Motor neuron (in vitro differentiated cells): ENCODE measurements at regions not wholly inside any gene's neighbourhood (a gene's known extent, or its start where the extent isn't known, plus 50 kb on each side); places are given as distances from the start of the nearest gene placed in this dataset.
A peak's percentile ranks its signal among the peaks of the same experiment; 100 is the strongest.
"Not testable (repeated sequence)": the region's sequence is repeated elsewhere in the genome, so short reads cannot be mapped to it uniquely, and the experiment has no call there.

Experiments
- ATAC-seq, 8 experiments: fragments of 200-7000 bp; cut with Tn5 transposase; replicated peaks in 6 of 8; 2 replicates each; pipeline ENCODE4 v1.8.0; 2021; ENCODE audit warnings: mild to moderate bottlenecking in 8 of 8, moderate library complexity in 8 of 8
- H3K27ac ChIP-seq, 2 donors: fragments of 250-450 bp; sonication (Bioruptor Pico); 2 replicates each; pipeline ENCODE4 v1.9.0; 2021; ENCODE audit warnings: antibody characterized with exemption in 2 of 2, mild to moderate bottlenecking in 2 of 2, moderate library complexity in 1 of 2
- H3K4me1 ChIP-seq, 2 donors: fragments of 250-450 bp; sonication (Bioruptor Pico); replicated peaks in 1 of 2; 2 replicates each; pipeline ENCODE4 v1.6.1; 2021; ENCODE audit warnings: antibody characterized with exemption in 2 of 2, mild to moderate bottlenecking in 2 of 2, moderate library complexity in 1 of 2
- H3K4me3 ChIP-seq, 5 donors: fragments of 250-450 bp; sonication (Bioruptor Pico); 2 replicates each; pipeline ENCODE4 v1.9.0; 2021; ENCODE audit warnings: antibody characterized with exemption in 5 of 5, mild to moderate bottlenecking in 5 of 5, moderate library complexity in 4 of 5
- WGBS, 10 experiments: fragments of 450-650 bp; shearing (Covaris generic); methylation state at CpG; one replicate each; pipeline ENCODE4 v1.0.0; 2022; 5-methylcytosine and 5-hydroxymethylcytosine counted together
- in situ Hi-C, 9 experiments: fragments of 400-800 bp; cut with MboI; loops; one replicate each; pipeline ENCODE4 v1.15.0; 2021; ENCODE audit warnings: low sequenced_read_pairs in 9 of 9, low pct_unique_long_range_greater_than_20kb in 2 of 9; ENCODE audit not compliant: unreplicated experiment in 9 of 9

DNA sequence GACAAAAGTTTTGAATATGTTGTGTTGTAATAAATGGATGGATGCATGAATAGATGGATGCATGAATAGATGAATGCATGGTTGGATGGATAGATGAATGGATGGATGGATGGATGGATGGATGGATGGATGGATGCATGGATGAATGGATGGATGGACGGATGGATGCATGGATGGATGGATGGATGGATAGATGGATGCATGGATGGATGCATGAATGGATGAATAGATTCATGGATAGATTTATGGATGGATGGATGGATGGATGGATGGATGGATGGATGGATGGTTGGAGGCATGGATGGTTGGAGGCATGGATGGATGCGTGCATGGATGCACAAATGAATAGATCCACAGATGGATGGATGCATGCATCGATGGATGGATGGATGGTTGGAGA lies 623.2 kb upstream of the B3GAT1 start:
- ATAC-seq: no peak
- in situ Hi-C loops: no loop called here
- 0 to 100% (median 89%) methylated on average over 2 to 3 of the region's 3 CpGs for WGBS, 10 experiments
- H3K4me3 ChIP-seq: no peak overlapping the region
- H3K4me1 ChIP-seq: peaks cover 21 to 27% of the 10 kb centered on the region in 2 donors
- H3K27ac ChIP-seq: no peak overlapping the region

DNA sequence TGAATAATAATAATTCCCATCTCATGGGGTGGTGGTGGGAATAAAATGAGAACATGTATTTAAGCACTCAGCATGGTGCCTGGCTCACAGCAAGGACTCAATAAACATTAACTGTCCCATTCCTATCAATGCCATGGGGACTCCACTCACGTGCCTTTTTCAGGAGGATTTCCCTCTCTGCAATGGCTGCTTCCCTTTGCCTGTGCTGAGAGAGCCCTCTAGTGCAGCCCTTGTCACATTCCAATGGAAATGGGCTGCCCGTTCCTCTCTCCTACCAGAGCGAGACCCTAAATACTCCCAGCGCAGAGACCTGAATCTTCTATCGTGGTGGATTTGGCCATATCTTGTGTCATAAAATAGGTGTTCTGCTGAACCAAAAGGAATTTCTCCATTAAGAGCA lies 621.5 kb upstream of the B3GAT1 start:
- in situ Hi-C loops: no loop called here
- 0 to 67% (median 20%) methylated on average over 1 to 5 of the region's 5 CpGs; no CpG with 5 or more reads in 1 of the 10 experiments for WGBS, 10 experiments
- H3K27ac ChIP-seq: no peak overlapping the region
- peak in 7 of 8 experiments; percentile 32 to 93 (median 79) for ATAC-seq
- H3K4me1 ChIP-seq: peaks cover 24 to 33% of the 10 kb centered on the region in 2 donors
- H3K4me3 ChIP-seq: no peak overlapping the region

DNA sequence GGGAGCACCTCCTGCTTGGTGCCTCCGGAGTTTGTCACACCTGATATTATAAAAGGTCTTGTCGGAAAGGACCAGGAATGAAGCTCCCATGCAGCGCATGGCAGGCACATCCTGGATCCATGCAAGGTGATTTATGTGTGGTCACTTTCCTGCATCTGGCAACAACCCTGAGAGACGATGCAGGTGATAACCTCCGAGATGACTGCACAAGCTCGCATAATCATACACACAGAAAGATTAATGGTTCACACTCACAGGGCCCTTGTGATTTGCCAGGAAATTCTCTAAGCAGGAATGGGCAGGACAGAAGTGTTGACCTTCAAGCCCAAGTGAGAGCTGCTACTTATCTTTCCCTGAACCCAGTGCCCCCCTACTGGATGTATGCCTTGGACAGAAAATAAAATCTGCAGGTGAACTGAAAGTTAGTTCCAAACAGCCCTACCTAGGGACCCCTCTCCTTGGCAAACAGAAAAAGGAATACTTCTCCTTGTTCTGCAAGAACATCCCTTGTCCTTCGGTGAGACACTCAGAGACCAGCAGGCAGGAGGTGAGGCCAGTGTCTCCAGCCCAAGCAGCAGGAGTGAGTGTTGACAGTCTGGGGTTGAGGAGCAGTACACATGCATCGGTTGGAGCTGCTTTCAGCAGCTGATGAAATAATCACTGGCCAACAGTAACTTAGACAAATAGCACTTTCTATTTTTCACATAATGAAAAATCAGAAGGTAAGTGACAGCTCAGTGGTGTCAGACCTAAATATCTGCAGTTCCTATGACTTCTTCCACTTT lies 619.4 kb upstream of the B3GAT1 start:
- 0 to 63% (median 50%) methylated on average over 1 to 6 of the region's 8 CpGs; no CpG with 5 or more reads in 1 of the 10 experiments for WGBS, 10 experiments
- peak in 5 of 8 experiments; percentile 61 to 85 (median 83) for ATAC-seq
- no peak overlapping the region for H3K4me3 ChIP-seq
- in situ Hi-C loops: no loop called here
- peak overlapping the region; percentile 46 to 65 for H3K27ac ChIP-seq
- peaks cover 24 to 43% of the 10 kb centered on the region in 2 donors for H3K4me1 ChIP-seq

DNA sequence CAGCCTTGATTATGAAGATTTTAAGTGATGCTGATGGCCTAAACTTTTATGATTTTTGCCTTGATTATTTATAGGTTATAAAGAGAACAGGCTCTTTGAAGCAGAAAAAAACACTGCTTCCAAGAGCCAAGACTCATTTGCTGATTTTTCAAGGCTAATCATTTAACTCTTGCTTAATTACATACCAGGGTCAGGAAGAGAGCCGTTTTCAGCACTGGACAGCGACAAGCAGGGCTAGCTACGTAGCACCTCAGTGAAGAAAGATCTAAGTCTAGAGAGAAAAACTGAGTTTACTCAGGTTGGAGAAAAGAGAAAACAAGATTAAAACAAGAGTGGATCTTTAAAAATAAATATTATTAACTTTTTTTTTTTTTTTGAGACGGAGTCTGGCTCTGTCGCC lies 615.4 kb upstream of the B3GAT1 start:
- H3K4me3 ChIP-seq: no peak overlapping the region
- H3K4me1 ChIP-seq: peaks cover 20 to 38% of the 10 kb centered on the region in 2 donors
- in situ Hi-C loops: no loop called here
- peak in 3 of 8 experiments; percentile 27 to 62 (median 33) for ATAC-seq
- 0 to 56% (median 40%) methylated on average over 1 to 3 of the region's 5 CpGs; no CpG with 5 or more reads in 1 of the 10 experiments for WGBS, 10 experiments
- H3K27ac ChIP-seq: no peak overlapping the region

GRCh38 chr11:135023499-135023898 lies 611.5 kb upstream of the B3GAT1 start:
- peaks cover 0 to 19% of the 10 kb centered on the region in 2 donors for H3K4me1 ChIP-seq
- H3K27ac ChIP-seq: no peak overlapping the region
- 0 to 100% (median 33%) methylated on average over 1 to 2 of the region's 2 CpGs; no CpG with 5 or more reads in 5 of the 10 experiments for WGBS, 10 experiments
- peak in 1 of 8 experiments; percentile 81 for ATAC-seq
- in situ Hi-C loops: no loop called here
- no peak overlapping the region for H3K4me3 ChIP-seq

- no peak overlapping the region for H3K27ac ChIP-seq
- peaks cover 0 to 18% of the 10 kb centered on the region in 2 donors for H3K4me1 ChIP-seq
- no peak overlapping the region for H3K4me3 ChIP-seq
- ATAC-seq: peak in 3 of 8 experiments; percentile 92 to 98 (median 94)
- 0 to 100% (median 56%) methylated on average over 1 to 4 of the region's 4 CpGs; no CpG with 5 or more reads in 2 of the 10 experiments for WGBS, 10 experiments
- in situ Hi-C loops: no loop called here
Observed at GRCh38 chr11:135022454-135022853, 610.4 kb upstream of the B3GAT1 start.

- H3K4me3 ChIP-seq: no peak overlapping the region
- ATAC-seq: peak in 3 of 8 experiments; percentile 32 to 53 (median 52)
- H3K27ac ChIP-seq: peak overlapping the region in 1 of 2 donors; percentile 8
- peaks cover 0 to 8% of the 10 kb centered on the region in 2 donors for H3K4me1 ChIP-seq
- WGBS, 10 experiments: 18 to 100% (median 80%) methylated on average over 1 to 4 of the region's 4 CpGs; no CpG with 5 or more reads in 3 of the 10 experiments
- in situ Hi-C loops: no loop called here
Observed at GRCh38 chr11:135019899-135020298, 607.9 kb upstream of the B3GAT1 start.

- peak overlapping the region in 1 of 2 donors; percentile 8 for H3K27ac ChIP-seq
- ATAC-seq: peak in 3 of 8 experiments; percentile 30 to 64 (median 56)
- H3K4me3 ChIP-seq: no peak overlapping the region
- 20 to 80% (median 71%) methylated on average over 1 to 3 of the region's 8 CpGs; no CpG with 5 or more reads in 5 of the 10 experiments for WGBS, 10 experiments
- peaks cover 0 to 8% of the 10 kb centered on the region in 2 donors for H3K4me1 ChIP-seq
- in situ Hi-C loops: no loop called here
Observed at GRCh38 chr11:135019343-135019871, 607.4 kb upstream of the B3GAT1 start.

DNA sequence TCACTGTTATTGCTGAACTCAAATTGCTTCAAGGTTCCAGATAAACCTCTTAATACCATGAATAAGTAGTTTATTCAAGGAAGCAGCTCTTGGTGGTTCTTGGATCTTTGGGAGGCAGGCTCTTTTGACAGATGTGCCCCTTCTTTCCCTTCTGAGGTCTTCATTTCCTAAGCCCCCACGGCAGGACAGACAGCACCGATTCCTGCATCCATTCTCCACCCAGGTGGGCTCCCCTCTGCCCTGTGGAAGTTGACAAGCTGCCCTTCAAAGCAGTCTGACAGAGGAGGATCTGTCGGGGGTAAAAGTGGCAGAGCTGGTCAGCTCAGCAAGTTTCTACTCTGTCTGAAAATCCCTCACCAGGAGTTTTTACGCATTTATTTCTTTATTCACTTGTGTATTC lies 605.3 kb upstream of the B3GAT1 start:
- 0 to 90% (median 70%) methylated on average over 1 to 4 of the region's 4 CpGs for WGBS, 10 experiments
- H3K4me3 ChIP-seq: no peak overlapping the region
- H3K4me1 ChIP-seq: peaks cover 0 to 8% of the 10 kb centered on the region in 2 donors
- ATAC-seq: no peak
- in situ Hi-C loops: no loop called here
- no peak overlapping the region for H3K27ac ChIP-seq

- no peak for ATAC-seq
- Histone ChIP-seq H3K27ac (no peak overlapping the region), H3K4me3 (no peak overlapping the region), H3K4me1 (peaks cover 0 to 8% of the 10 kb centered on the region in 2 donors)
- 14 to 79% methylated on average over 1 to 2 of the region's 3 CpGs; no CpG with 5 or more reads in 8 of the 10 experiments for WGBS, 10 experiments
- in situ Hi-C loops: no loop called here
Observed at GRCh38 chr11:135015966-135016365, 603.9 kb upstream of the B3GAT1 start.

DNA sequence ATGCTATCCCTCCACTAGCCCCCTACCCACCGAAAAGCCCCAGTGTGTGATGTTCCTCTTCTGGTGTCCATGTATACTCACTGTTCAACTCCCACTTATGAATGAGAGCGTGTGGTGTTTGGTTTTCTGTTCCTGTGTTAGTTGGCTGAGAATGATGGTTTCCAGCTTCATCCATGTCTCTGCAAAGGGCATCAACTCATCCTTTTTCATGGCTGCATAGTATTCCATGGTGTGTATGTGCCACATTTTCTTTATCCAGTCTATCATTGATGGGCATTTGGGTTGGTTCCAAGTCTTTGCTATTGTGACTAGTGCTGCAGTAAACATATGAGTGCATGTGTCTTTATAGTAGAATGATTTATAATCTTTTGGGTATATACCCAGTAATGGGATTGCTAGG lies 599.3 kb upstream of the B3GAT1 start:
- WGBS, 10 experiments: 20 to 100% (median 74%) methylated on average over 1 to 2 of the region's 2 CpGs; no CpG with 5 or more reads in 6 of the 10 experiments
- H3K27ac ChIP-seq, H3K4me3 ChIP-seq, ATAC-seq, in situ Hi-C loops: not testable (repeated sequence)
- H3K4me1 ChIP-seq: peaks cover 21 to 22% of the 10 kb centered on the region in 2 donors

- H3K4me1 ChIP-seq: peaks cover 43% of the 10 kb centered on the region in 2 donors
- H3K4me3 ChIP-seq: no peak overlapping the region
- ATAC-seq: no peak
- in situ Hi-C loops: no loop called here
- 0 to 100% (median 75%) methylated on average over 1 to 6 of the region's 6 CpGs; no CpG with 5 or more reads in 1 of the 10 experiments for WGBS, 10 experiments
- H3K27ac ChIP-seq: no peak overlapping the region
Observed at GRCh38 chr11:135009125-135009524, 597.1 kb upstream of the B3GAT1 start.

DNA sequence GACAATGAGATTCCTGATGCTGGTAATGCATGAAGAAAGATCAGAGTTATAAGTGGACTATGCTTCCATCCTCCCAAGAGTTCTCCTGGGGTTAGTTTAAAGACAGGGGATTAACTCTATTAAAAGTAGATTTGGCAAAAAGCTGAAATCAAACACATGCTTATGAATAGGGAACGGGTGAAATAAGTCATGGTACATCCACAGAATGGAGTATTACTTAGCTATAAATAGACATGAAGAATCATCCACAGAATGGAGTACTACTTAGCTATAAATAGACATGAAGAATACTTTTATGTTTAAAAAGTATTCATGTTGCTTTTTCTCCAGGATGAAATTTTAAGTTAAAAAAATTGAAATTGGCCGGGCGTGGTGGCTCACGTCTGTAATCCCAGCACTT lies 596.4 kb upstream of the B3GAT1 start:
- 18 to 100% (median 66%) methylated on average over 1 to 4 of the region's 4 CpGs; no CpG with 5 or more reads in 2 of the 10 experiments for WGBS, 10 experiments
- peak overlapping the region in 1 of 2 donors; percentile 49 for H3K27ac ChIP-seq
- peaks cover 49 to 51% of the 10 kb centered on the region in 2 donors for H3K4me1 ChIP-seq
- no peak for ATAC-seq
- no peak overlapping the region for H3K4me3 ChIP-seq
- in situ Hi-C loops: no loop called here
